HCT116 (cell line): ENCODE measurements at regions not wholly inside any gene's neighbourhood (a gene's known extent, or its start where the extent isn't known, plus 50 kb on each side); places are given as distances from the start of the nearest gene placed in this dataset.

Source experiments
- ATAC-seq: fragments of 200-7000 bp; cut with Tn5 transposase; 2 replicates; pipeline ENCODE4 v1.9.1; 2020; ENCODE audit warnings: mild to moderate bottlenecking, moderate library complexity
- BruUV-seq: library from RNA; stranded (reverse); fragments of 400-500 nt; replicated peaks from 2 replicates; lab custom pipeline; 2021; lab: Mats Ljungman, UMichigan
- CTCF ChIA-PET: fragments of 300-600 bp; sonication (Branson Sonifier 250); formaldehyde crosslinking; loops from one replicate; lab custom pipeline; 2021; ENCODE audit warnings: antibody characterized with exemption; lab: Charles Lee
- POLR2A ChIA-PET: fragments of 300-600, 350-600 bp; sonication (Branson Sonifier 250); formaldehyde crosslinking; loops from one replicate; lab custom pipeline; 2021; ENCODE audit warnings: antibody characterized with exemption; lab: Charles Lee
- RAD21 ChIA-PET, 2 experiments: fragments of 300-600 bp; sonication (Branson Sonifier 250); formaldehyde crosslinking; loops; one replicate each; lab custom pipeline; 2023; ENCODE audit warnings: low total read pairs in 2 of 2; ENCODE audit not compliant: uncharacterized antibody in 2 of 2, unreplicated experiment in 2 of 2, low non-redundant PET in 1 of 2; lab: Charles Lee
- DNase-seq: peaks from one replicate; pipeline ENCODE4 v3.0.0-alpha.2; 2010; ENCODE audit warnings: low read depth, low spot score
- H2AFZ ChIP-seq: fragments of 200-600 bp; shearing (Covaris generic), sonication (generic); 2 replicates; pipeline ENCODE4 v1.6.1; 2017; ENCODE audit warnings: low read depth, mixed run types, mixed read lengths, antibody characterized with exemption, low read length; ENCODE audit not compliant: poor library complexity, severe bottlenecking
- H3K27ac ChIP-seq: 2 replicates; pipeline ENCODE4 v1.5.1; 2012; ENCODE audit warnings: low read depth, low read length
- H3K27me3 ChIP-seq: fragments of 200-600 bp; sonication (generic); 2 replicates; pipeline ENCODE4 v1.6.1; 2016; ENCODE audit warnings: mixed run types, low read length, mixed read lengths; ENCODE audit not compliant: insufficient read depth
- H3K36me3 ChIP-seq, 2 experiments: fragments of 200-500 bp in 1 of 2; fragments of 200-600 bp in 1 of 2; sonication (Bioruptor generic) in 1 of 2; sonication (generic) in 1 of 2; 2 replicates each; pipeline versions ENCODE4 v1.5.1 to v1.6.1; 2014 to 2016; ENCODE audit warnings: low read length in 2 of 2, inconsistent platforms in 1 of 2, mixed read lengths in 1 of 2, mixed run types in 1 of 2; ENCODE audit not compliant: insufficient read depth in 2 of 2, control insufficient read depth in 1 of 2
- H3K4me1 ChIP-seq, 2 experiments: fragments of 200-600 bp in 1 of 2; sonication (generic) in 1 of 2; 2 replicates each; pipeline versions ENCODE4 v1.5.1 to v1.6.1; 2012 to 2017; ENCODE audit warnings: low read length in 2 of 2, inconsistent platforms in 1 of 2, mild to moderate bottlenecking in 1 of 2, mixed read lengths in 1 of 2, mixed run types in 1 of 2, moderate library complexity in 1 of 2; ENCODE audit not compliant: insufficient read depth in 2 of 2, control insufficient read depth in 1 of 2
- H3K4me2 ChIP-seq: fragments of 200-600 bp; sonication (generic); 2 replicates; pipeline ENCODE4 v1.6.1; 2017; ENCODE audit warnings: mixed run types, low read length, mixed read lengths
- H3K4me3 ChIP-seq, 2 experiments: fragments of 200-600 bp in 1 of 2; sonication (generic) in 1 of 2; replicated peaks in 1 of 2; 2 replicates each; pipeline ENCODE4 v1.5.1; 2011 to 2016; ENCODE audit warnings: low read length in 2 of 2, control low read depth in 1 of 2, low read depth in 1 of 2, mild to moderate bottlenecking in 1 of 2, mixed read lengths in 1 of 2, mixed run types in 1 of 2
- H3K79me2 ChIP-seq: fragments of 200-600 bp; sonication (generic); 2 replicates; pipeline ENCODE4 v1.6.1; 2017; ENCODE audit warnings: mild to moderate bottlenecking, mixed run types, low read length, moderate library complexity, mixed read lengths; ENCODE audit not compliant: insufficient read depth
- H3K9ac ChIP-seq: fragments of 200-600 bp; sonication (generic); 2 replicates; pipeline ENCODE4 v1.6.1; 2016; ENCODE audit warnings: low read length, mixed read lengths
- H3K9me2 ChIP-seq: fragments of 200-600 bp; sonication (generic), shearing (Covaris generic); 2 replicates; pipeline ENCODE4 v1.6.1; 2017; ENCODE audit warnings: mixed run types, mild to moderate bottlenecking, moderate library complexity; ENCODE audit not compliant: insufficient read depth
- H3K9me3 ChIP-seq, 2 experiments: fragments of 200-500 bp in 1 of 2; fragments of 200-600 bp in 1 of 2; sonication (Bioruptor generic) in 1 of 2; sonication (generic) in 1 of 2; 2 replicates each; pipeline ENCODE4 v1.6.1; 2014 to 2017; ENCODE audit warnings: low read length in 2 of 2, mixed read lengths in 2 of 2, inconsistent platforms in 1 of 2, low read depth in 1 of 2, mild to moderate bottlenecking in 1 of 2, mixed run types in 1 of 2, moderate library complexity in 1 of 2; ENCODE audit not compliant: control insufficient read depth in 1 of 2, insufficient read depth in 1 of 2
- H4K20me1 ChIP-seq: fragments of 200-600 bp; sonication (generic), shearing (Covaris generic); 2 replicates; pipeline ENCODE4 v1.6.1; 2017; ENCODE audit warnings: mixed run types, mild to moderate bottlenecking, moderate library complexity; ENCODE audit not compliant: insufficient read depth
- CBX3 ChIP-seq: IDR thresholded peaks from 2 replicates; pipeline ENCODE4 v1.6.1; 2012; ENCODE audit warnings: low read depth
- CEBPB ChIP-seq: IDR thresholded peaks from 2 replicates; pipeline ENCODE4 v1.6.1; 2012; ENCODE audit warnings: low read depth
- EGR1 ChIP-seq: IDR thresholded peaks from 2 replicates; pipeline ENCODE4 v1.6.1; 2012; ENCODE audit warnings: low read depth
- ELF1 ChIP-seq: IDR thresholded peaks from 2 replicates; pipeline ENCODE4 v1.6.1; 2012; ENCODE audit warnings: low read depth, borderline replicate concordance
- EZH2 ChIP-seq: fragments of 200-600 bp; sonication (generic); IDR thresholded peaks from 2 replicates; pipeline ENCODE4 v1.6.1; 2017; ENCODE audit warnings: antibody characterized with exemption, mixed run types
- FOSL1 ChIP-seq: IDR thresholded peaks from 2 replicates; pipeline ENCODE4 v1.6.1; 2012; ENCODE audit warnings: low read depth
- JUND ChIP-seq: IDR thresholded peaks from 2 replicates; pipeline ENCODE4 v1.6.1; 2012
- MAX ChIP-seq: IDR thresholded peaks from 2 replicates; pipeline ENCODE4 v1.6.1; 2012
- POLR2A ChIP-seq: IDR thresholded peaks from 2 replicates; pipeline ENCODE4 v1.7.0; 2011; ENCODE audit warnings: borderline replicate concordance; ENCODE audit not compliant: insufficient read depth, insufficient read length; ENCODE audit errors: extremely low read depth
- POLR2AphosphoS5 ChIP-seq: IDR thresholded peaks from 2 replicates; pipeline ENCODE4 v1.6.1; 2011; ENCODE audit warnings: mild to moderate bottlenecking, low read depth, low read length, moderate library complexity
- RAD21 ChIP-seq: IDR thresholded peaks from 2 replicates; pipeline ENCODE4 v1.6.1; 2012; ENCODE audit warnings: low read depth, mild to moderate bottlenecking
- REST ChIP-seq: IDR thresholded peaks from 2 replicates; pipeline ENCODE4 v1.6.1; 2012; ENCODE audit warnings: low read depth
- SIN3A ChIP-seq: IDR thresholded peaks from 2 replicates; pipeline ENCODE4 v1.6.1; 2012; ENCODE audit warnings: low read depth
- SP1 ChIP-seq: IDR thresholded peaks from 2 replicates; pipeline ENCODE4 v1.6.1; 2012; ENCODE audit warnings: low read depth
- SRF ChIP-seq: IDR thresholded peaks from 2 replicates; pipeline ENCODE4 v1.6.1; 2012; ENCODE audit warnings: low read depth
- TCF7L2 ChIP-seq: IDR thresholded peaks from 2 replicates; pipeline ENCODE4 v1.7.0; 2011; ENCODE audit warnings: borderline replicate concordance, inconsistent platforms; ENCODE audit not compliant: insufficient read depth, insufficient read length; ENCODE audit errors: extremely low read depth
- YY1 ChIP-seq: IDR thresholded peaks from 2 replicates; pipeline ENCODE4 v1.6.1; 2011; ENCODE audit warnings: low read length, low read depth, moderate library complexity, mild to moderate bottlenecking; ENCODE audit not compliant: insufficient replicate concordance; ENCODE audit errors: extremely low read depth
- ZFX ChIP-seq: fragments of 450-650 bp; IDR thresholded peaks from 2 replicates; pipeline ENCODE4 v1.6.1; 2017
- ZNF274 ChIP-seq: fragments of 200-500 bp; sonication (Bioruptor generic); IDR thresholded peaks from 2 replicates; pipeline ENCODE4 v1.6.1; 2014; ENCODE audit warnings: mild to moderate bottlenecking, low read depth, low read length, inconsistent platforms
- intact Hi-C: fragments of 100-400 bp; cut with micrococcal nuclease; formaldehyde crosslinking; loops from 2 replicates; pipeline ENCODE4 v1.10.0; 2022
- TF ChIP-seq, protein P1 (sequence below): IDR thresholded peaks from 2 replicates; pipeline ENCODE4 v1.6.1; 2012

DNA sequence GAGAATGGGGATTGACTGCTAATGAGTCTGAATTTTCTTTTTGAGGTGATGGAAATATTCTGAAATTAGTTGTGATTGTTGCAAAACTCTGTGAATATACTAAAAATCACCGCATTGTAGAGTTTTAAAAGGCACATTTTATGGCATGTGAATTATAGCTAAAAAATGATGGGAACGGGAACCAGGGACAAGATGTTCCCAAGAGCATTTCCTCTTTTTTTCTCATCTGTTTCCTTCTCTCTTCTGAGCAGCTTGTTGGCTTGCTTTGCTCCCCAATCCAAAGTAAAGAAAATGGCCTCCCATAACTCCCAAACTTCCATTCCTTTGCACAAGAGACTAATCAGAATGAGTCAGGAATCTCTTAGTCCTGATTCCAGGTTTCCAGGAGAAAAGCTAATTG, 459.2 kb downstream of the TSHZ3 start:
- CTCF ChIA-PET, result no interaction called here
- intact Hi-C loops, result no loop called here
- TF ChIP-seq SRF, result no peak
- TF ChIP-seq, protein P1, sequence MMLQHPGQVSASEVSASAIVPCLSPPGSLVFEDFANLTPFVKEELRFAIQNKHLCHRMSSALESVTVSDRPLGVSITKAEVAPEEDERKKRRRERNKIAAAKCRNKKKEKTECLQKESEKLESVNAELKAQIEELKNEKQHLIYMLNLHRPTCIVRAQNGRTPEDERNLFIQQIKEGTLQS, result no peak
- no peak for TF ChIP-seq EGR1
- TF ChIP-seq CBX3, result no peak
- TF ChIP-seq RAD21, result no peak
- TF ChIP-seq SIN3A, result no peak
- no peak for TF ChIP-seq MAX
- TF ChIP-seq ZFX, result no peak
- TF ChIP-seq YY1, result no peak
- TF ChIP-seq EZH2, result no peak
- no peak for TF ChIP-seq REST
- no peak for TF ChIP-seq ZNF274
- no peak for TF ChIP-seq ELF1
- no peak for TF ChIP-seq TCF7L2
- TF ChIP-seq FOSL1, result no peak
- TF ChIP-seq SP1, result no peak
- TF ChIP-seq POLR2A, result no peak
- no peak for TF ChIP-seq CEBPB
- no peak for TF ChIP-seq JUND
- TF ChIP-seq POLR2AphosphoS5, result no peak
- no peak for ATAC-seq
- no peak overlapping the region for H3K9ac ChIP-seq
- H3K27ac ChIP-seq, result no peak overlapping the region
- H3K9me2 ChIP-seq, result no peaks in the 10 kb centered on the region
- H3K4me3 ChIP-seq, result no peak overlapping the region
- H3K27me3 ChIP-seq, result no peaks in the 10 kb centered on the region
- H2AFZ ChIP-seq, result no peak overlapping the region
- no peaks in the 10 kb centered on the region for H3K4me1 ChIP-seq
- no TSS peak for BruUV-seq
- H3K9me3 ChIP-seq, result peaks cover 4 to 54% of the 10 kb centered on the region in 2 experiments; a peak in 2 of 4 replicates
- H4K20me1 ChIP-seq, result no peaks in the 10 kb centered on the region
- H3K4me2 ChIP-seq, result no peak overlapping the region
- POLR2A ChIA-PET, result no interaction called here
- no peak for DNase-seq
- no peaks in the 10 kb centered on the region; a peak in 1 of 4 replicates for H3K36me3 ChIP-seq
- RAD21 ChIA-PET, result no interaction called here
- no peaks in the 10 kb centered on the region for H3K79me2 ChIP-seq
